DOHH2 (cell line): ENCODE measurements at regions not wholly inside any gene's neighbourhood (a gene's known extent, or its start where the extent isn't known, plus 50 kb on each side); places are given as distances from the start of the nearest gene placed in this dataset.

Experiments
- H3F3A ChIP-seq: fragments of 200-600 bp; sonication (generic), shearing (Covaris generic); 2 replicates; pipeline ENCODE4 v1.6.0; 2016; ENCODE audit warnings: antibody characterized with exemption, mild to moderate bottlenecking; ENCODE audit not compliant: control insufficient read depth, insufficient read depth
- H3K27ac ChIP-seq: fragments of 200-600 bp; sonication (generic); 2 replicates; pipeline ENCODE4 v1.5.1; 2014; ENCODE audit warnings: low read depth, mild to moderate bottlenecking, low read length, moderate library complexity
- H3K27me3 ChIP-seq: fragments of 200-600 bp; sonication (generic); 2 replicates; pipeline ENCODE4 v1.6.1; 2014; ENCODE audit warnings: mild to moderate bottlenecking, low read length, mixed read lengths; ENCODE audit not compliant: control insufficient read depth
- H3K36me3 ChIP-seq: fragments of 200-600 bp; sonication (generic); 2 replicates; pipeline ENCODE4 v1.6.1; 2014; ENCODE audit warnings: mild to moderate bottlenecking, low read length, moderate library complexity, mixed read lengths; ENCODE audit not compliant: control insufficient read depth
- H3K4me1 ChIP-seq: fragments of 200-600 bp; sonication (generic); 2 replicates; pipeline ENCODE4 v1.6.1; 2014; ENCODE audit warnings: mild to moderate bottlenecking, low read length, mixed read lengths; ENCODE audit not compliant: control insufficient read depth
- H3K4me2 ChIP-seq: fragments of 200-600 bp; sonication (generic); 2 replicates; pipeline ENCODE4 v1.6.0; 2014; ENCODE audit warnings: mild to moderate bottlenecking, low read length, moderate library complexity
- H3K4me3 ChIP-seq: fragments of 200-600 bp; sonication (generic); 2 replicates; pipeline ENCODE4 v1.5.1; 2014; ENCODE audit warnings: mild to moderate bottlenecking, low read length, mixed read lengths
- H3K79me2 ChIP-seq: fragments of 200-600 bp; sonication (generic); 2 replicates; pipeline ENCODE4 v1.6.1; 2014; ENCODE audit warnings: mild to moderate bottlenecking, low read length, mixed read lengths; ENCODE audit not compliant: control insufficient read depth
- H3K9me2 ChIP-seq: fragments of 200-600 bp; sonication (generic); replicated peaks from 2 replicates; pipeline ENCODE4 v1.6.1; 2014; ENCODE audit warnings: mild to moderate bottlenecking, low read length, mixed read lengths; ENCODE audit not compliant: control insufficient read depth
- H3K9me3 ChIP-seq: fragments of 200-600 bp; sonication (generic); 2 replicates; pipeline ENCODE4 v1.6.1; 2014; ENCODE audit warnings: antibody characterized with exemption, low read length, mixed read lengths; ENCODE audit not compliant: control insufficient read depth, insufficient read depth
- H4K20me1 ChIP-seq: fragments of 200-600 bp; sonication (generic); 2 replicates; pipeline ENCODE4 v1.6.0; 2014; ENCODE audit warnings: low read depth, mild to moderate bottlenecking, antibody characterized with exemption, low read length, moderate library complexity; ENCODE audit not compliant: control insufficient read depth, insufficient read depth
- EZH2phosphoT487 ChIP-seq: fragments of 200-600 bp; sonication (generic); IDR thresholded peaks from 2 replicates; pipeline ENCODE4 v1.6.1; 2017; ENCODE audit warnings: borderline replicate concordance, mild to moderate bottlenecking, antibody characterized with exemption, low read length, moderate library complexity, mixed read lengths
- TF ChIP-seq, protein P1 (sequence below): fragments of 200-600 bp; sonication (generic); IDR thresholded peaks from one replicate; pipeline ENCODE4 v1.5.1; 2014; ENCODE audit warnings: antibody characterized with exemption, mild to moderate bottlenecking, low read depth, low read length; ENCODE audit not compliant: poor library complexity, severe bottlenecking

DNA sequence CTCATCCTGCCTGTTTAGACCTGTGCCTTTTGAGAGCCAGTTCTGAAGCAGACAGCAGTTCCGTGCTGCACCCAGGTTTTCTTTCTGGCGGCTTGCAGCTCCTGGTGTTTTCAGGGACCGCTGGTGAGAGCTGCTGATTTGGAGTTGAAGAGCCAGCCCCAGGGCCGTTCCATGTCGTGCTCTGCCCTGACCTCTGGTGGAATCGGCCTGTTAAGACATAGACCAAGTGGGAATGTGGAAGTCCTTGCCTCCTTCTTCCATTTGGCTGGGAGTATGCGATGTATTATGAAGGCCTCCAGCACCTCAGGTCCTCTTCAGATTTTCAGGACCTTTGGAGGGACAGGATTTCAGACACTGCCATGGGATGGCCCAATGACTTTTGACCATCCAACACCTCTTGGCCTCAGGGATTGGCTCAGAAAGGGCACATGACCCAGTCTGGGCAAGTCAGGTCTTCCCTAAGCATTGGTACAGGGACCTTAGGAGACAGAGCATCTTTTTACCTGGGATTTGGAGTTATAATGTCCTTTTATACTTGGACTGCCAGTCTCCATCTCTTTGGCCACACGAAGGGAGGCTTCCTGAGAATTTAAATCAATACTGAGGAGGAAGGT, 136.1 kb upstream of the CLINT1 start:
- no peak overlapping the region for H3K4me3 ChIP-seq
- no peaks in the 10 kb centered on the region for H3K27me3 ChIP-seq
- no peaks in the 10 kb centered on the region for H3K36me3 ChIP-seq
- TF ChIP-seq, protein P1, sequence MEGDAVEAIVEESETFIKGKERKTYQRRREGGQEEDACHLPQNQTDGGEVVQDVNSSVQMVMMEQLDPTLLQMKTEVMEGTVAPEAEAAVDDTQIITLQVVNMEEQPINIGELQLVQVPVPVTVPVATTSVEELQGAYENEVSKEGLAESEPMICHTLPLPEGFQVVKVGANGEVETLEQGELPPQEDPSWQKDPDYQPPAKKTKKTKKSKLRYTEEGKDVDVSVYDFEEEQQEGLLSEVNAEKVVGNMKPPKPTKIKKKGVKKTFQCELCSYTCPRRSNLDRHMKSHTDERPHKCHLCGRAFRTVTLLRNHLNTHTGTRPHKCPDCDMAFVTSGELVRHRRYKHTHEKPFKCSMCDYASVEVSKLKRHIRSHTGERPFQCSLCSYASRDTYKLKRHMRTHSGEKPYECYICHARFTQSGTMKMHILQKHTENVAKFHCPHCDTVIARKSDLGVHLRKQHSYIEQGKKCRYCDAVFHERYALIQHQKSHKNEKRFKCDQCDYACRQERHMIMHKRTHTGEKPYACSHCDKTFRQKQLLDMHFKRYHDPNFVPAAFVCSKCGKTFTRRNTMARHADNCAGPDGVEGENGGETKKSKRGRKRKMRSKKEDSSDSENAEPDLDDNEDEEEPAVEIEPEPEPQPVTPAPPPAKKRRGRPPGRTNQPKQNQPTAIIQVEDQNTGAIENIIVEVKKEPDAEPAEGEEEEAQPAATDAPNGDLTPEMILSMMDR = peak; percentile 81
- TF ChIP-seq EZH2phosphoT487 = no peak
- no peak overlapping the region for H3K4me2 ChIP-seq
- no peak overlapping the region for H3K27ac ChIP-seq
- no peaks in the 10 kb centered on the region for H3K4me1 ChIP-seq
- H3K79me2 ChIP-seq = no peaks in the 10 kb centered on the region
- no peaks in the 10 kb centered on the region for H3K9me3 ChIP-seq
- no peaks in the 10 kb centered on the region for H3K9me2 ChIP-seq
- H3F3A ChIP-seq = no peaks in the 10 kb centered on the region
- H4K20me1 ChIP-seq = no peaks in the 10 kb centered on the region

DNA sequence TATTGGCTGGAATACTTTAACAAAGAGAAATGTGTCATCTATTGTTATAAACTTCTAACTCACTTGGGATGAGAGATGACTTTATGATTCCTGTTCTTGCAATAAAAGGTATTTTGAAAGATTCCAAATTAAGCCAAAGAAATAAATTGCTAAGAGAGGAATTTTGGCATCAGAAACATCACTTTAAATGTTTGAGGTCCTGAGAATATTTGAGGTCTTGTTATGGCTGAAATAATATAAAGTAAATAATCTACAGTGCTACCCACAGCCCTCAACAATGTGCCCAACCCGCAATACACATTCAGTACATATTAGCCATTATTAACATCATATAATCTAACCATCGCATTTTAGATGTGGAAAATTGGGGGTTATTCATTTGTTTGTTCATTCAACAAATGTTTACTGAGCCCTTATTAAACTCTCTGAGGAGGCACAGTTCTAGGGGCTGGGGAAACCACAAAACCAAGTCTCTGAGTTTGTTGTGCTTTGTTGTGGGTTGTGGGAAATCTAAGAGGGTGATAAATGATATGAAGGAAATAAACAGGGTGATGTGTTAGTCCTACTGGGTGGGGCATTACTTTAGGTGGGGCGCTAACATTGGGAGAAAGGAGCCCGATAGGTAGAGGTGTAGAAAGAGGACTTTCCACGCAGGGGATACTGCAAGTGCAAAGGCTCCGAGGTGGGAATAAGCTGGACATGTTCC, 135.2 kb upstream of the CLINT1 start:
- Histone ChIP-seq H3K4me3 (no peak overlapping the region), H3K4me1 (no peaks in the 10 kb centered on the region), H3F3A (no peaks in the 10 kb centered on the region), H3K4me2 (no peak overlapping the region), H3K27me3 (no peaks in the 10 kb centered on the region), H3K9me3 (no peaks in the 10 kb centered on the region), H3K79me2 (no peaks in the 10 kb centered on the region), H3K27ac (no peak overlapping the region), H4K20me1 (no peaks in the 10 kb centered on the region), H3K36me3 (no peaks in the 10 kb centered on the region), H3K9me2 (no peaks in the 10 kb centered on the region)
- TF ChIP-seq, protein P1 = no peak
- no peak for TF ChIP-seq EZH2phosphoT487

DNA sequence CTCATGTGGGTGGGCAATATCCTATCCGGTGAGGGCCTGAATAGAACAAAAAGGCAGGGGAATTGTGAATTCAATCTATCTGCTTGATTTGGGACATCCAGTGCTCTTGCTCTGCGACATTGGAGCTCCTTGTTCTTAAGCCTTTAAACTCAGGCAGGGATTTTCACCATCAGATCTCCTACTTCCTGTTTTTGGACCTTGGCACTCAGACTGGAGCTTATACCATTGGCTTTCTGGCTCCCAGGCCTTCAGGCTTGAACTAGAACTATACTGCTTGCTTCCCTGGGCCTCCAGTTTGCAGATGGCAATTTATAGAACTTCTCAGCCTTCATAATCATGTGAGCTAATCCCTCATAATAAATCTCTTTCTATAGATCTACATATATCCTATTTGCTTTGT, 134.3 kb upstream of the CLINT1 start:
- Histone ChIP-seq H3K4me1 (no peaks in the 10 kb centered on the region), H3K9me2 (no peaks in the 10 kb centered on the region), H3K36me3 (no peaks in the 10 kb centered on the region), H4K20me1 (no peaks in the 10 kb centered on the region), H3F3A (no peaks in the 10 kb centered on the region), H3K9me3 (no peaks in the 10 kb centered on the region), H3K4me2 (no peak overlapping the region), H3K27ac (no peak overlapping the region), H3K4me3 (no peak overlapping the region), H3K27me3 (no peaks in the 10 kb centered on the region), H3K79me2 (no peaks in the 10 kb centered on the region)
- TF ChIP-seq EZH2phosphoT487 = no peak
- TF ChIP-seq, protein P1 = no peak
